Endodermal cell (in vitro differentiated cells): ENCODE measurements at regions not wholly inside any gene's neighbourhood (a gene's known extent, or its start where the extent isn't known, plus 50 kb on each side); places are given as distances from the start of the nearest gene placed in this dataset.

Experiments
- DNase-seq: peaks from one replicate; pipeline ENCODE4 v3.0.0-alpha.2; 2017
- H3K27ac ChIP-seq: 2 replicates; pipeline ENCODE4 v1.5.1; 2013; ENCODE audit warnings: mild to moderate bottlenecking, low read depth, low read length, moderate library complexity
- H3K27me3 ChIP-seq: 2 replicates; pipeline ENCODE4 v1.6.1; 2013; ENCODE audit warnings: mild to moderate bottlenecking, low read length, moderate library complexity; ENCODE audit not compliant: insufficient read depth, control insufficient read depth, poor library complexity, severe bottlenecking
- H3K36me3 ChIP-seq: 2 replicates; pipeline ENCODE4 v1.7.0; 2013; ENCODE audit warnings: mild to moderate bottlenecking, low read length, moderate library complexity; ENCODE audit not compliant: control insufficient read depth, insufficient read depth
- H3K4me1 ChIP-seq: one replicate; pipeline ENCODE4 v1.7.0; 2013; ENCODE audit warnings: low read length; ENCODE audit not compliant: control insufficient read depth, insufficient read depth
- H3K4me3 ChIP-seq: 2 replicates; pipeline ENCODE4 v1.5.1; 2013; ENCODE audit warnings: mild to moderate bottlenecking, low read length, moderate library complexity
- H3K9ac ChIP-seq: 2 replicates; pipeline ENCODE4 v1.6.1; 2013; ENCODE audit warnings: mild to moderate bottlenecking, low read length, moderate library complexity; ENCODE audit not compliant: poor library complexity, severe bottlenecking; ENCODE audit errors: extremely low read depth
- H3K9me3 ChIP-seq: 2 replicates; pipeline ENCODE4 v1.6.1; 2013; ENCODE audit warnings: mild to moderate bottlenecking, low read length, moderate library complexity; ENCODE audit not compliant: control insufficient read depth
- H3K27ac Mint-ChIP-seq: 2 replicates; pipeline ENCODE4 v1.8.0; 2020; ENCODE audit warnings: mixed read lengths
- H3K27me3 Mint-ChIP-seq: 2 replicates; pipeline ENCODE4 v1.8.0; 2021; ENCODE audit warnings: mild to moderate bottlenecking, mixed read lengths; ENCODE audit not compliant: insufficient read depth
- H3K36me3 Mint-ChIP-seq: 2 replicates; pipeline ENCODE4 v1.8.0; 2020; ENCODE audit warnings: low read depth, mixed read lengths
- H3K4me1 Mint-ChIP-seq: 2 replicates; pipeline ENCODE4 v1.8.0; 2020; ENCODE audit warnings: mixed read lengths
- H3K4me3 Mint-ChIP-seq: 2 replicates; pipeline ENCODE4 v1.8.0; 2020; ENCODE audit warnings: mild to moderate bottlenecking, moderate library complexity, mixed read lengths
- H3K9me3 Mint-ChIP-seq: 2 replicates; pipeline ENCODE4 v1.8.0; 2020; ENCODE audit warnings: mild to moderate bottlenecking, mixed read lengths
- CTCF ChIP-seq: fragments of 200-600 bp; sonication (generic); conservative IDR thresholded peaks from 2 replicates; pipeline ENCODE4 v1.5.0; 2021; ENCODE audit warnings: antibody characterized with exemption, mild to moderate bottlenecking
- WGBS, 2 experiments: methylation state at CpG; one replicate each; pipeline versions ENCODE4 v1.1.5 to v1.1.7; 2013; ENCODE audit warnings: missing lambda C conversion rate in 2 of 2, mixed read lengths in 1 of 2; ENCODE audit not compliant: insufficient coverage in 1 of 2, insufficient read length in 1 of 2; 5-methylcytosine and 5-hydroxymethylcytosine counted together

DNA sequence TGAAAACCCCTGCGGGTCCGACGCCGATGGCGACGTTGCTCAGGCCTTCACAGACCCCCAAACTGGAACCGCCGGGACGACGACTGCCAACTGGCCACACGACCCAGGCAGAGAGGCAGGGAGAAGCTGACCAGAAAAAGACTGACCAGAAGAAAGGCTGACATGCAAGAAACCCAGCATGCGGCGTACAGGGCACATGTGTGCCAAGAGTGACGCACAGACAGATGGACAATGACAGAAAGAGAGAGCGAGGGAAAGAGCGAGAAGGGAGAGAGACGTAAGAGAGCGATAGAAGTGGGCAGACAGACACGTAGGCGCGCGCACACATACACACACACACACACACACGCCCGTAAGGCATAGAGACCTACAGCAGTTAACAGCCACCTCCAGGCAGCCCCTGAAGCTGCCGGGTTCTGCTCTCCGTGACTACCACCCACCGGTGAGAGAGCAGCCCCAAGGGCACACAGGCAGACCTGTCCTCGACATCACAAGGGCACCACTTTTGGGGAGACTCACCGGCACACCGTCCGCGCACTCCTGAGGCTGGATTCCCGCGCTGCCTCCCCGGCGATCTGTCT lies 67.2 kb upstream of the ZNF527 start:
- Mint-ChIP-seq H3K4me1 (no peaks in the 10 kb centered on the region), H3K9me3 (peaks cover 44% of the 10 kb centered on the region), H3K27me3 (peaks cover 3% of the 10 kb centered on the region), H3K4me3 (peak overlapping the region; percentile 81), H3K36me3 (peaks cover 20% of the 10 kb centered on the region), H3K27ac (peak overlapping the region; percentile 93)
- H3K27ac ChIP-seq: no peak overlapping the region
- peak overlapping the region; percentile 34 for H3K9ac ChIP-seq
- peaks cover 21% of the 10 kb centered on the region for H3K9me3 ChIP-seq
- H3K4me1 ChIP-seq: no peaks in the 10 kb centered on the region
- H3K27me3 ChIP-seq: no peaks in the 10 kb centered on the region
- no peak for DNase-seq
- 74 to 78% methylated on average over 17 to 34 of the region's 36 CpGs for WGBS, 2 experiments
- no peaks in the 10 kb centered on the region for H3K36me3 ChIP-seq
- TF ChIP-seq CTCF: no peak
- H3K4me3 ChIP-seq: peak overlapping the region; percentile 76

- peak overlapping the region; percentile 81 for H3K4me3 Mint-ChIP-seq
- Histone ChIP-seq H3K9ac (peak overlapping the region; percentile 34), H3K4me3 (peak overlapping the region; percentile 76), H3K27ac (no peak overlapping the region), H3K4me1 (no peaks in the 10 kb centered on the region), H3K27me3 (no peaks in the 10 kb centered on the region), H3K9me3 (peaks cover 26% of the 10 kb centered on the region), H3K36me3 (no peaks in the 10 kb centered on the region)
- peaks cover 20% of the 10 kb centered on the region for H3K36me3 Mint-ChIP-seq
- DNase-seq: peak; percentile 87
- 67 to 72% methylated on average over 24 to 44 of the region's 44 CpGs for WGBS, 2 experiments
- no peak for TF ChIP-seq CTCF
- H3K27me3 Mint-ChIP-seq: peaks cover 3% of the 10 kb centered on the region
- H3K4me1 Mint-ChIP-seq: no peaks in the 10 kb centered on the region
- peaks cover 44% of the 10 kb centered on the region for H3K9me3 Mint-ChIP-seq
- H3K27ac Mint-ChIP-seq: peak overlapping the region; percentile 93
Observed at GRCh38 chr19:37304190-37304883, 66.6 kb upstream of the ZNF527 start.

GRCh38 chr19:37304884-37305255 lies 66.0 kb upstream of the ZNF527 start:
- Mint-ChIP-seq H3K4me3 (peak overlapping the region; percentile 81), H3K36me3 (peaks cover 20% of the 10 kb centered on the region), H3K27me3 (peaks cover 3% of the 10 kb centered on the region), H3K27ac (no peak overlapping the region), H3K9me3 (peaks cover 44% of the 10 kb centered on the region), H3K4me1 (no peaks in the 10 kb centered on the region)
- Histone ChIP-seq H3K9me3 (peaks cover 31% of the 10 kb centered on the region), H3K4me1 (no peaks in the 10 kb centered on the region), H3K4me3 (peak overlapping the region; percentile 76), H3K27ac (no peak overlapping the region), H3K9ac (no peak overlapping the region), H3K36me3 (no peaks in the 10 kb centered on the region), H3K27me3 (no peaks in the 10 kb centered on the region)
- 90 to 91% methylated on average over 13 to 17 of the region's 17 CpGs for WGBS, 2 experiments
- no peak for TF ChIP-seq CTCF
- DNase-seq: no peak
